ENCODE measurements at regions not wholly inside any gene's neighbourhood (a gene's known extent, or its start where the extent isn't known, plus 50 kb on each side); places are given as distances from the start of the nearest gene placed in this dataset.

DNA sequence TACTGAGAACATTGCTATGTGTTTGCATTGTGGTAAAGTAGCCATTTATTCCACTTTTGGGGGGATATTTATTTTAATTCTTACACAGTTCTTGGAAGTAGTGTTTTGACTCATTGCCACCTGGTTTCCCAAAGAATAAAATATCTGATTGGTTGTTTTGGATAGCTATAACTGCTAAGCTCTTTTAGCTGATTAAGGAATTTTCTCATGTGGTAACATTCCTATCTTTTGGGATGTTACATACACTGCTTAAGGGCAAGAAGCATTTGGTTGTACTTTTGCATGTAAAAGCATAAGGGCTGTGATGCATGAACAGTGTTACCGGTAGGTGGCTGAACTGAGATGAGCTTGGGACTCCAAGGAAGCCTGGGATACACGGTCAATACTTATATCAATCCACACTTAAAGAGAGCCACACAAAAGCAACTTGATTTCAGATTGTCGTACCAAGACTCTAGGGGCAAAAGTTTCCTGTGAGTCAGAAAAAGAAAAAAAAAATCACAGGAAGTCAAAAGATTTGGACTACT, 71.4 kb upstream of the PRKD1 start:
- no peaks in the 10 kb centered on the region for H3K9me3 ChIP-seq (replicated peaks; ENCODE audit: control insufficient read depth, insufficient read depth, low read length)
- CTCF ChIA-PET = no interaction called here
- no peaks in the 10 kb centered on the region for H3K4me1 ChIP-seq (ENCODE audit: control insufficient read depth, insufficient read depth, low read length)
- DNase-seq (ENCODE audit: low read depth, low spot score) (no peak), ATAC-seq (no peak), FAIRE-seq (no peak)
- TF ChIP-seq MXI1 (IDR thresholded peaks at IDR 0.05; ENCODE audit: low read depth, low read length) (no peak), NR2C1 (IDR thresholded peaks at IDR 0.05) (no peak), EZH2 (IDR thresholded peaks at IDR 0.05; ENCODE audit: borderline replicate concordance, control insufficient read depth, low read depth, low read length) (no peak), TCF3 (IDR thresholded peaks at IDR 0.05; ENCODE audit: borderline replicate concordance, insufficient read depth, low read depth, low read length) (no peak), YBX1 (IDR thresholded peaks at IDR 0.05) (no peak), ZZZ3 (IDR thresholded peaks at IDR 0.05; ENCODE audit: control insufficient read depth, insufficient read length, low read depth) (no peak), ZNF217 (IDR thresholded peaks at IDR 0.05) (no peak), IKZF2 (IDR thresholded peaks at IDR 0.05) (no peak), BRCA1 (IDR thresholded peaks at IDR 0.05; ENCODE audit: low read depth, low read length) (no peak), RB1 (IDR thresholded peaks at IDR 0.05; ENCODE audit: borderline replicate concordance) (no peak), NFYB (IDR thresholded peaks at IDR 0.05; ENCODE audit: insufficient read depth, low read depth, low read length) (no peak), JUNB (IDR thresholded peaks at IDR 0.05) (no peak)
- TF ChIP-seq, protein P1, sequence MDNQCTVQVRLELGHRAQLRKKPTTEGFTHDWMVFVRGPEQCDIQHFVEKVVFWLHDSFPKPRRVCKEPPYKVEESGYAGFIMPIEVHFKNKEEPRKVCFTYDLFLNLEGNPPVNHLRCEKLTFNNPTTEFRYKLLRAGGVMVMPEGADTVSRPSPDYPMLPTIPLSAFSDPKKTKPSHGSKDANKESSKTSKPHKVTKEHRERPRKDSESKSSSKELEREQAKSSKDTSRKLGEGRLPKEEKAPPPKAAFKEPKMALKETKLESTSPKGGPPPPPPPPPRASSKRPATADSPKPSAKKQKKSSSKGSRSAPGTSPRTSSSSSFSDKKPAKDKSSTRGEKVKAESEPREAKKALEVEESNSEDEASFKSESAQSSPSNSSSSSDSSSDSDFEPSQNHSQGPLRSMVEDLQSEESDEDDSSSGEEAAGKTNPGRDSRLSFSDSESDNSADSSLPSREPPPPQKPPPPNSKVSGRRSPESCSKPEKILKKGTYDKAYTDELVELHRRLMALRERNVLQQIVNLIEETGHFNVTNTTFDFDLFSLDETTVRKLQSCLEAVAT (IDR thresholded peaks at IDR 0.05) = no peak
- TF ChIP-seq, protein P2, sequence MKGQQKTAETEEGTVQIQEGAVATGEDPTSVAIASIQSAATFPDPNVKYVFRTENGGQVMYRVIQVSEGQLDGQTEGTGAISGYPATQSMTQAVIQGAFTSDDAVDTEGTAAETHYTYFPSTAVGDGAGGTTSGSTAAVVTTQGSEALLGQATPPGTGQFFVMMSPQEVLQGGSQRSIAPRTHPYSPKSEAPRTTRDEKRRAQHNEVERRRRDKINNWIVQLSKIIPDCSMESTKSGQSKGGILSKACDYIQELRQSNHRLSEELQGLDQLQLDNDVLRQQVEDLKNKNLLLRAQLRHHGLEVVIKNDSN (IDR thresholded peaks at IDR 0.05; ENCODE audit: borderline replicate concordance, extremely low read length, insufficient read depth, low read depth, low read length) = no peak
- TF ChIP-seq, protein P3, sequence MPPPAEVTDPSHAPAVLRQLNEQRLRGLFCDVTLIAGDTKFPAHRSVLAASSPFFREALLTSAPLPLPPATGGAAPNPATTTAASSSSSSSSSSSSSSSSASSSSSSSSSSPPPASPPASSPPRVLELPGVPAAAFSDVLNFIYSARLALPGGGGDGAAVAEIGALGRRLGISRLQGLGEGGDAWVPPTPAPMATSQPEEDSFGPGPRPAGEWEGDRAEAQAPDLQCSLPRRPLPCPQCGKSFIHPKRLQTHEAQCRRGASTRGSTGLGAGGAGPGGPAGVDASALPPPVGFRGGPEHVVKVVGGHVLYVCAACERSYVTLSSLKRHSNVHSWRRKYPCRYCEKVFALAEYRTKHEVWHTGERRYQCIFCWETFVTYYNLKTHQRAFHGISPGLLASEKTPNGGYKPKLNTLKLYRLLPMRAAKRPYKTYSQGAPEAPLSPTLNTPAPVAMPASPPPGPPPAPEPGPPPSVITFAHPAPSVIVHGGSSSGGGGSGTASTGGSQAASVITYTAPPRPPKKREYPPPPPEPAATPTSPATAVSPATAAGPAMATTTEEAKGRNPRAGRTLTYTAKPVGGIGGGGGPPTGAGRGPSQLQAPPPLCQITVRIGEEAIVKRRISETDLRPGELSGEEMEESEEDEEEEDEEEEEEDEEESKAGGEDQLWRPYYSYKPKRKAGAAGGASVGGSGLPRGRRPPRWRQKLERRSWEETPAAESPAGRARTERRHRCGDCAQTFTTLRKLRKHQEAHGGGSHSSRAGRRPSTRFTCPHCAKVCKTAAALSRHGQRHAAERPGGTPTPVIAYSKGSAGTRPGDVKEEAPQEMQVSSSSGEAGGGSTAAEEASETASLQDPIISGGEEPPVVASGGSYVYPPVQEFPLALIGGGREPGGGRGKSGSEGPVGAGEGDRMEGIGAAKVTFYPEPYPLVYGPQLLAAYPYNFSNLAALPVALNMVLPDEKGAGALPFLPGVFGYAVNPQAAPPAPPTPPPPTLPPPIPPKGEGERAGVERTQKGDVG (CRISPR knock-in tag; IDR thresholded peaks at IDR 0.05) = no peak
- TF ChIP-seq, protein P4, sequence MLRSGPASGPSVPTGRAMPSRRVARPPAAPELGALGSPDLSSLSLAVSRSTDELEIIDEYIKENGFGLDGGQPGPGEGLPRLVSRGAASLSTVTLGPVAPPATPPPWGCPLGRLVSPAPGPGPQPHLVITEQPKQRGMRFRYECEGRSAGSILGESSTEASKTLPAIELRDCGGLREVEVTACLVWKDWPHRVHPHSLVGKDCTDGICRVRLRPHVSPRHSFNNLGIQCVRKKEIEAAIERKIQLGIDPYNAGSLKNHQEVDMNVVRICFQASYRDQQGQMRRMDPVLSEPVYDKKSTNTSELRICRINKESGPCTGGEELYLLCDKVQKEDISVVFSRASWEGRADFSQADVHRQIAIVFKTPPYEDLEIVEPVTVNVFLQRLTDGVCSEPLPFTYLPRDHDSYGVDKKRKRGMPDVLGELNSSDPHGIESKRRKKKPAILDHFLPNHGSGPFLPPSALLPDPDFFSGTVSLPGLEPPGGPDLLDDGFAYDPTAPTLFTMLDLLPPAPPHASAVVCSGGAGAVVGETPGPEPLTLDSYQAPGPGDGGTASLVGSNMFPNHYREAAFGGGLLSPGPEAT (IDR thresholded peaks at IDR 0.05; ENCODE audit: low read depth) = no peak
- SMC1A ChIA-PET (ENCODE audit: uncharacterized antibody, unreplicated experiment) = no interaction called here
- in situ Hi-C loops (cut with MboI) (no loop called here), intact Hi-C loops (cut with micrococcal nuclease; ENCODE audit: unreplicated experiment) (no loop called here)
- no peak overlapping the region for H3K9ac ChIP-seq (ENCODE audit: control insufficient read depth, insufficient read depth, low read length)
- no peaks in the 10 kb centered on the region for H3K79me2 ChIP-seq (ENCODE audit: control insufficient read depth, insufficient read depth, low read length)
- H3K4me2 ChIP-seq (ENCODE audit: control insufficient read depth, insufficient read depth) = no peak overlapping the region
- POLR2A ChIA-PET = no interaction called here
- H4K20me1 ChIP-seq (ENCODE audit: control insufficient read depth, insufficient read depth) = no peaks in the 10 kb centered on the region
- WGBS (ENCODE audit: insufficient coverage, insufficient replicate concordance, low lambda C conversion rate, missing lambda C conversion rate) = 11% methylated on average over 3 of the region's 3 CpGs
- no TSS peak for BruUV-seq (replicated peaks)
- H3K27me3 ChIP-seq (replicated peaks in 1 of 2; ENCODE audit: control insufficient read depth in 2 of 2, insufficient read depth in 2 of 2, low read length in 1 of 2) = no peaks in the 10 kb centered on the region
- RAD21 ChIA-PET (ENCODE audit: unreplicated experiment) = no interaction called here
- H3K36me3 ChIP-seq (ENCODE audit: control insufficient read depth in 2 of 2, insufficient read depth in 2 of 2, low read length in 1 of 2) = no peaks in the 10 kb centered on the region
- H3K27ac ChIP-seq (ENCODE audit: control insufficient read depth, insufficient read depth) = no peak overlapping the region
- H3K4me3 ChIP-seq = no peak overlapping the region
- no peak overlapping the region for H2AFZ ChIP-seq (ENCODE audit: control insufficient read depth, low read depth, low read length)

Measured in GM12878 (cell line).